ENCODE measurements at regions not wholly inside any gene's neighbourhood (a gene's known extent, or its start where the extent isn't known, plus 50 kb on each side); places are given as distances from the start of the nearest gene placed in this dataset.
"Not testable (repeated sequence)": the region's sequence is repeated elsewhere in the genome, so short reads cannot be mapped to it uniquely, and the experiment has no call there.

DNA sequence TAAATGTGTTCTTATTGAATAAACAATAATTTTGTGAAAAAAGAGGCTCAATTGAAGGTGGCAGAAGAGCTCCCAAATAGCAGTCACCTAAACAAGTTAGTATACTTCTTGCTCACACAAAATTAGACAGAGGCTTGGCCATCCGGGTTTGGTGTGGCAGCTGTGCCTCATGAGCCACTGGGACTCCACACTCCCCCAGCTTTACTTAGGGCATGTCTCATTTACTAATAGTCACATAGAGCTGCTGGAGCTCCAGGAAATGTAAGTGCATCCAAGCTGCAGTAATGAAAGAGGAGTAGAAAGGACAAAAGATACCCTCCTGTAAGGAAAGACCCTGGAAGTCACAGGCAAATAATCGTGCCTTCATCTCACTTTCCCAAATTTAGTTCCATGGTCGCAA is 188.8 kb downstream of the ANKRD36 start:
- not testable (repeated sequence) for TF ChIP-seq EZH2 (IDR thresholded peaks at IDR 0.05; ENCODE audit: borderline replicate concordance, low read depth, low read length, poor library complexity, severe bottlenecking)
- TF ChIP-seq, protein P1, sequence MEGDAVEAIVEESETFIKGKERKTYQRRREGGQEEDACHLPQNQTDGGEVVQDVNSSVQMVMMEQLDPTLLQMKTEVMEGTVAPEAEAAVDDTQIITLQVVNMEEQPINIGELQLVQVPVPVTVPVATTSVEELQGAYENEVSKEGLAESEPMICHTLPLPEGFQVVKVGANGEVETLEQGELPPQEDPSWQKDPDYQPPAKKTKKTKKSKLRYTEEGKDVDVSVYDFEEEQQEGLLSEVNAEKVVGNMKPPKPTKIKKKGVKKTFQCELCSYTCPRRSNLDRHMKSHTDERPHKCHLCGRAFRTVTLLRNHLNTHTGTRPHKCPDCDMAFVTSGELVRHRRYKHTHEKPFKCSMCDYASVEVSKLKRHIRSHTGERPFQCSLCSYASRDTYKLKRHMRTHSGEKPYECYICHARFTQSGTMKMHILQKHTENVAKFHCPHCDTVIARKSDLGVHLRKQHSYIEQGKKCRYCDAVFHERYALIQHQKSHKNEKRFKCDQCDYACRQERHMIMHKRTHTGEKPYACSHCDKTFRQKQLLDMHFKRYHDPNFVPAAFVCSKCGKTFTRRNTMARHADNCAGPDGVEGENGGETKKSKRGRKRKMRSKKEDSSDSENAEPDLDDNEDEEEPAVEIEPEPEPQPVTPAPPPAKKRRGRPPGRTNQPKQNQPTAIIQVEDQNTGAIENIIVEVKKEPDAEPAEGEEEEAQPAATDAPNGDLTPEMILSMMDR (conservative IDR thresholded peaks at IDR 0.05; ENCODE audit: low read depth, low read length): not testable (repeated sequence)
